ENCODE measurements at regions not wholly inside any gene's neighbourhood (a gene's known extent, or its start where the extent isn't known, plus 50 kb on each side); places are given as distances from the start of the nearest gene placed in this dataset.

DNA sequence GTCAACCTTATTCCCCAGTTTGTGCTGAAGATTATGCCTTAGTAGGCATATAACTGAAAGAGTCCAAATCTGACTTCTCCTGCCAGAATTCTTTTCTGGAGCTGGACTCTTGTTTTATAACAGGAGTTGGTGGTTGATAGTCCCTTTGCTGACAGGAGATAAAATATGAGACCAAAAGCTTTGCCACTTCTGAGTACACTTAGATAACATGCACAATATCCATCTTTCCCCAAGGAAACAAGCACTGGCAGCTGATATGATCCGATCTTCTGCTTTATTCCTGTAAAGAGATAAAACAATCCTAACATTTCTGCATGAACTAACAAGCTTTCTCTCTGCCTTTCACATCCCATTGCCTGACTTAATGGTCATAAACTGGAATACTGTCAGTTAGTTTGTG, 1265.4 kb upstream of the ADGRB3 start:
- TF ChIP-seq, protein P1, sequence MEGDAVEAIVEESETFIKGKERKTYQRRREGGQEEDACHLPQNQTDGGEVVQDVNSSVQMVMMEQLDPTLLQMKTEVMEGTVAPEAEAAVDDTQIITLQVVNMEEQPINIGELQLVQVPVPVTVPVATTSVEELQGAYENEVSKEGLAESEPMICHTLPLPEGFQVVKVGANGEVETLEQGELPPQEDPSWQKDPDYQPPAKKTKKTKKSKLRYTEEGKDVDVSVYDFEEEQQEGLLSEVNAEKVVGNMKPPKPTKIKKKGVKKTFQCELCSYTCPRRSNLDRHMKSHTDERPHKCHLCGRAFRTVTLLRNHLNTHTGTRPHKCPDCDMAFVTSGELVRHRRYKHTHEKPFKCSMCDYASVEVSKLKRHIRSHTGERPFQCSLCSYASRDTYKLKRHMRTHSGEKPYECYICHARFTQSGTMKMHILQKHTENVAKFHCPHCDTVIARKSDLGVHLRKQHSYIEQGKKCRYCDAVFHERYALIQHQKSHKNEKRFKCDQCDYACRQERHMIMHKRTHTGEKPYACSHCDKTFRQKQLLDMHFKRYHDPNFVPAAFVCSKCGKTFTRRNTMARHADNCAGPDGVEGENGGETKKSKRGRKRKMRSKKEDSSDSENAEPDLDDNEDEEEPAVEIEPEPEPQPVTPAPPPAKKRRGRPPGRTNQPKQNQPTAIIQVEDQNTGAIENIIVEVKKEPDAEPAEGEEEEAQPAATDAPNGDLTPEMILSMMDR (IDR thresholded peaks at IDR 0.05; ENCODE audit: extremely low read depth in 1 of 2, insufficient read depth in 1 of 2, low read depth in 1 of 2, low read length in 2 of 2) = no peak
- no peak for TF ChIP-seq POLR2A (IDR thresholded peaks at IDR 0.05; ENCODE audit: low read depth, low read length)
- TF ChIP-seq, protein P2, sequence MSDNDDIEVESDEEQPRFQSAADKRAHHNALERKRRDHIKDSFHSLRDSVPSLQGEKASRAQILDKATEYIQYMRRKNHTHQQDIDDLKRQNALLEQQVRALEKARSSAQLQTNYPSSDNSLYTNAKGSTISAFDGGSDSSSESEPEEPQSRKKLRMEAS (IDR thresholded peaks at IDR 0.05; ENCODE audit: insufficient read depth, insufficient read length) = no peak
- TF ChIP-seq POLR2AphosphoS5 (IDR thresholded peaks at IDR 0.05; ENCODE audit: insufficient read depth, low read depth, low read length) = no peak
- no peak for TF ChIP-seq EZH2 (IDR thresholded peaks at IDR 0.05; ENCODE audit: borderline replicate concordance, low read depth, low read length, severe bottlenecking)

All from endothelial cell of umbilical vein (primary cell).